Common myeloid progenitor, CD34-positive (primary cell): ENCODE measurements at regions not wholly inside any gene's neighbourhood (a gene's known extent, or its start where the extent isn't known, plus 50 kb on each side); places are given as distances from the start of the nearest gene placed in this dataset.

ENCODE experiments used
- CTCF ChIA-PET: fragments of 350-600 bp; sonication (Branson Sonifier 250); formaldehyde crosslinking; loops from one replicate; lab custom pipeline; 2021; ENCODE audit warnings: antibody characterized with exemption; lab: Charles Lee
- POLR2A ChIA-PET: fragments of 350-600 bp; sonication (Branson Sonifier 250); formaldehyde crosslinking; loops from one replicate; lab custom pipeline; 2021; ENCODE audit warnings: antibody characterized with exemption; lab: Charles Lee
- DNase-seq, 3 donors: peaks; one replicate each; pipeline versions ENCODE4 v3.0.0 to v3.0.0-alpha.2; 2013
- H3K27ac ChIP-seq, 2 experiments: 1 replicate in 1 of 2; 2 replicates in 1 of 2; pipeline ENCODE4 v1.7.0; 2013; ENCODE audit warnings: inconsistent platforms in 2 of 2, low read length in 2 of 2, mild to moderate bottlenecking in 2 of 2, low read depth in 1 of 2, moderate library complexity in 1 of 2; ENCODE audit not compliant: severe bottlenecking in 2 of 2, insufficient read depth in 1 of 2, poor library complexity in 1 of 2
- H3K27me3 ChIP-seq, 5 experiments: replicated peaks in 2 of 5; 1 replicate in 3 of 5; 2 replicates in 2 of 5; pipeline versions ENCODE4 v1.6.1 to v1.7.0; 2013; ENCODE audit warnings: low read length in 4 of 5, mild to moderate bottlenecking in 2 of 5, moderate library complexity in 2 of 5, inconsistent platforms in 1 of 5; ENCODE audit not compliant: insufficient read depth in 5 of 5, control insufficient read depth in 4 of 5
- H3K36me3 ChIP-seq, 4 experiments: 1 replicate in 2 of 4; 2 replicates in 2 of 4; pipeline versions ENCODE4 v1.6.1 to v1.7.0; 2013; ENCODE audit warnings: low read length in 3 of 4, control low read depth in 1 of 4, mild to moderate bottlenecking in 1 of 4; ENCODE audit not compliant: control insufficient read depth in 4 of 4, insufficient read depth in 4 of 4
- H3K4me1 ChIP-seq, 4 experiments: 1 replicate in 3 of 4; 2 replicates in 1 of 4; pipeline versions ENCODE4 v1.6.1 to v1.7.1; 2013; ENCODE audit warnings: low read length in 3 of 4, mild to moderate bottlenecking in 3 of 4, control low read depth in 1 of 4, inconsistent platforms in 1 of 4, moderate library complexity in 1 of 4; ENCODE audit not compliant: control insufficient read depth in 4 of 4, insufficient read depth in 4 of 4; ENCODE audit errors: control extremely low read depth in 1 of 4
- H3K4me3 ChIP-seq, 7 experiments: 1 replicate in 4 of 7; 2 replicates in 3 of 7; pipeline versions ENCODE4 v1.5.1 to v1.7.0; 2013; ENCODE audit warnings: mild to moderate bottlenecking in 7 of 7, low read length in 6 of 7, moderate library complexity in 6 of 7, inconsistent platforms in 2 of 7, low read depth in 2 of 7, control low read depth in 1 of 7; ENCODE audit not compliant: insufficient read depth in 4 of 7, control insufficient read depth in 1 of 7; ENCODE audit errors: extremely low read depth in 1 of 7
- H3K9me3 ChIP-seq, 5 experiments: 1 replicate in 4 of 5; 2 replicates in 1 of 5; pipeline versions ENCODE4 v1.6.1 to v1.7.1; 2013; ENCODE audit warnings: low read length in 4 of 5, mild to moderate bottlenecking in 2 of 5, inconsistent platforms in 1 of 5, low read depth in 1 of 5, moderate library complexity in 1 of 5; ENCODE audit not compliant: control insufficient read depth in 4 of 5, insufficient read depth in 2 of 5; ENCODE audit errors: control extremely low read depth in 1 of 5
- WGBS: methylation state at CpG from one replicate; pipeline ENCODE4 v1.1.5; 2013; ENCODE audit not compliant: insufficient coverage; 5-methylcytosine and 5-hydroxymethylcytosine counted together

- 96% methylated on average over 4 of the region's 5 CpGs for WGBS
- CTCF ChIA-PET = interaction anchor here (3.8 kb wide), 1 partner anchor 9 kb away, joined by 20 read pairs; no protein-coding TSS in a partner anchor
Observed at GRCh38 chr13:52975969-52976368, 52.6 kb upstream of the OLFM4 start.

GRCh38 chr13:52975161-52975560 lies 53.5 kb upstream of the OLFM4 start:
- Histone ChIP-seq H3K27ac (no peak overlapping the region), H3K27me3 (peaks cover 0 to 10% (median 0%) of the 10 kb centered on the region in 5 experiments), H3K4me3 (no peak overlapping the region), H3K4me1 (no peaks in the 10 kb centered on the region), H3K9me3 (no peaks in the 10 kb centered on the region), H3K36me3 (no peaks in the 10 kb centered on the region)
- WGBS = 98% methylated on average over 7 of the region's 9 CpGs
- POLR2A ChIA-PET = no interaction called here
- CTCF ChIA-PET = no interaction called here
- no peak for DNase-seq

More at GRCh38 chr13:52975969-52976368, 52.6 kb upstream of the OLFM4 start:
- Histone ChIP-seq H3K4me3 (no peak overlapping the region), H3K27me3 (peaks cover 0 to 8% (median 0%) of the 10 kb centered on the region in 5 experiments), H3K36me3 (no peaks in the 10 kb centered on the region), H3K27ac (no peak overlapping the region), H3K9me3 (no peaks in the 10 kb centered on the region), H3K4me1 (no peaks in the 10 kb centered on the region)
- POLR2A ChIA-PET = no interaction called here
- DNase-seq = no peak

- ChIA-PET CTCF (no interaction called here), POLR2A (no interaction called here)
Observed at GRCh38 chr13:52974711-52975110, 53.9 kb upstream of the OLFM4 start.

GRCh38 chr13:52969373-52969772 lies 59.2 kb upstream of the OLFM4 start:
- CTCF ChIA-PET = interaction anchor here (0.9 to 5.4 kb wide), 7 partner anchors 11 to 301 kb away, joined by 3 to 59 read pairs (median 7); no protein-coding TSS in a partner anchor
- DNase-seq = peak in 2 of 3 donors; percentile 4 to 8
- Histone ChIP-seq H3K27me3 (peaks cover 0 to 7% (median 3%) of the 10 kb centered on the region in 5 experiments), H3K4me1 (no peaks in the 10 kb centered on the region), H3K4me3 (no peak overlapping the region), H3K27ac (no peak overlapping the region), H3K9me3 (no peaks in the 10 kb centered on the region), H3K36me3 (no peaks in the 10 kb centered on the region)
- WGBS = 52% methylated on average over 2 of the region's 4 CpGs
- POLR2A ChIA-PET = no interaction called here

More at GRCh38 chr13:52974711-52975110, 53.9 kb upstream of the OLFM4 start:
- 94% methylated on average over 4 of the region's 4 CpGs for WGBS
- no peak overlapping the region for H3K27ac ChIP-seq
- no peaks in the 10 kb centered on the region for H3K4me1 ChIP-seq
- H3K36me3 ChIP-seq = no peaks in the 10 kb centered on the region
- no peak overlapping the region for H3K4me3 ChIP-seq
- DNase-seq = no peak
- H3K9me3 ChIP-seq = no peaks in the 10 kb centered on the region
- H3K27me3 ChIP-seq = peaks cover 0 to 10% (median 0%) of the 10 kb centered on the region in 5 experiments

GRCh38 chr13:52968074-52968700 lies 60.4 kb upstream of the OLFM4 start:
- Histone ChIP-seq H3K27ac (no peak overlapping the region), H3K36me3 (no peaks in the 10 kb centered on the region), H3K4me1 (no peaks in the 10 kb centered on the region), H3K27me3 (peaks cover 0 to 9% (median 3%) of the 10 kb centered on the region in 5 experiments), H3K9me3 (no peaks in the 10 kb centered on the region), H3K4me3 (no peak overlapping the region)
- peak; percentile 64 to 85 (median 83) for DNase-seq
- WGBS = 40% methylated on average over 8 of the region's 13 CpGs
- ChIA-PET POLR2A (no interaction called here), CTCF (interaction anchor here (0.6 to 5.4 kb wide), 30 partner anchors 10 to 361 kb away, joined by 3 to 59 read pairs (median 4); partner anchors contain the start of genes OLFM4 and PCDH8)

GRCh38 chr13:52961987-52962386 lies 66.6 kb upstream of the OLFM4 start:
- POLR2A ChIA-PET = no interaction called here
- no peak overlapping the region for H3K27ac ChIP-seq
- no peak overlapping the region for H3K4me3 ChIP-seq
- H3K27me3 ChIP-seq = peaks cover 0 to 8% (median 4%) of the 10 kb centered on the region in 5 experiments
- CTCF ChIA-PET = interaction anchor here (0.6 kb wide), 1 partner anchor 374 kb away, joined by 3 read pairs; no protein-coding TSS in a partner anchor
- no peaks in the 10 kb centered on the region for H3K36me3 ChIP-seq
- no peaks in the 10 kb centered on the region for H3K4me1 ChIP-seq
- H3K9me3 ChIP-seq = no peaks in the 10 kb centered on the region
- WGBS = 68% methylated on average over 3 of the region's 4 CpGs
- no peak for DNase-seq

GRCh38 chr13:52961256-52961910 lies 67.2 kb upstream of the OLFM4 start:
- H3K36me3 ChIP-seq = no peaks in the 10 kb centered on the region
- H3K27ac ChIP-seq = no peak overlapping the region
- no peak overlapping the region for H3K4me3 ChIP-seq
- H3K9me3 ChIP-seq = no peaks in the 10 kb centered on the region
- H3K4me1 ChIP-seq = no peaks in the 10 kb centered on the region
- H3K27me3 ChIP-seq = peaks cover 0 to 8% (median 4%) of the 10 kb centered on the region in 5 experiments
- ChIA-PET CTCF (interaction anchor here (0.6 kb wide), 1 partner anchor 374 kb away, joined by 3 read pairs; no protein-coding TSS in a partner anchor), POLR2A (no interaction called here)
- no peak for DNase-seq
- WGBS = 100% methylated on average over 2 of the region's 3 CpGs
